ENCODE measurements at regions not wholly inside any gene's neighbourhood (a gene's known extent, or its start where the extent isn't known, plus 50 kb on each side); places are given as distances from the start of the nearest gene placed in this dataset.

GRCh38 chr4:165723051-165723795 lies 149.8 kb upstream of the TLL1 start:
- H3K36me3 ChIP-seq, result no peaks in the 10 kb centered on the region
- intact Hi-C loops (cut with micrococcal nuclease), result no loop called here
- no peaks in the 10 kb centered on the region for H3K9me3 ChIP-seq (replicated peaks)
- no peak for TF ChIP-seq CTCF (IDR thresholded peaks at IDR 0.05; ENCODE audit: borderline replicate concordance)
- H3K27ac ChIP-seq (replicated peaks), result no peak overlapping the region
- no peaks in the 10 kb centered on the region for H3K4me1 ChIP-seq
- DNase-seq, result no peak
- no peaks in the 10 kb centered on the region for H3K27me3 ChIP-seq (ENCODE audit: low read depth)
- no peak overlapping the region for H3K4me3 ChIP-seq

GRCh38 chr4:165724786-165725185 lies 148.3 kb upstream of the TLL1 start:
- H3K27me3 ChIP-seq (ENCODE audit: low read depth), result no peaks in the 10 kb centered on the region
- H3K4me1 ChIP-seq, result no peaks in the 10 kb centered on the region
- no peaks in the 10 kb centered on the region for H3K36me3 ChIP-seq
- intact Hi-C loops (cut with micrococcal nuclease), result no loop called here
- no peak overlapping the region for H3K27ac ChIP-seq (replicated peaks)
- no peak for DNase-seq
- H3K4me3 ChIP-seq, result no peak overlapping the region
- no peaks in the 10 kb centered on the region for H3K9me3 ChIP-seq (replicated peaks)
- no peak for TF ChIP-seq CTCF (IDR thresholded peaks at IDR 0.05; ENCODE audit: borderline replicate concordance)

- DNase-seq, result no peak
- Histone ChIP-seq H3K4me1 (no peaks in the 10 kb centered on the region), H3K36me3 (no peaks in the 10 kb centered on the region), H3K9me3 (replicated peaks) (no peaks in the 10 kb centered on the region), H3K4me3 (no peak overlapping the region), H3K27me3 (ENCODE audit: low read depth) (no peaks in the 10 kb centered on the region), H3K27ac (replicated peaks) (no peak overlapping the region)
- TF ChIP-seq CTCF (IDR thresholded peaks at IDR 0.05; ENCODE audit: borderline replicate concordance), result no peak
- intact Hi-C loops (cut with micrococcal nuclease), result no loop called here
Measured at GRCh38 chr4:165725352-165725751, 147.7 kb upstream of the TLL1 start.

- TF ChIP-seq CTCF (IDR thresholded peaks at IDR 0.05; ENCODE audit: borderline replicate concordance), result no peak
- intact Hi-C loops (cut with micrococcal nuclease), result no loop called here
- Histone ChIP-seq H3K36me3 (no peaks in the 10 kb centered on the region), H3K4me3 (no peak overlapping the region), H3K4me1 (no peaks in the 10 kb centered on the region), H3K27me3 (ENCODE audit: low read depth) (no peaks in the 10 kb centered on the region), H3K27ac (replicated peaks) (no peak overlapping the region), H3K9me3 (replicated peaks) (no peaks in the 10 kb centered on the region)
- no peak for DNase-seq
Measured at GRCh38 chr4:165726831-165727230, 146.2 kb upstream of the TLL1 start.

- Histone ChIP-seq H3K4me1 (no peaks in the 10 kb centered on the region), H3K27me3 (ENCODE audit: low read depth) (no peaks in the 10 kb centered on the region), H3K36me3 (no peaks in the 10 kb centered on the region), H3K9me3 (replicated peaks) (no peaks in the 10 kb centered on the region), H3K27ac (replicated peaks) (no peak overlapping the region), H3K4me3 (no peak overlapping the region)
- no peak for TF ChIP-seq CTCF (IDR thresholded peaks at IDR 0.05; ENCODE audit: borderline replicate concordance)
- DNase-seq, result no peak
- intact Hi-C loops (cut with micrococcal nuclease), result no loop called here
Measured at GRCh38 chr4:165737309-165737972, 135.6 kb upstream of the TLL1 start.
